ENCODE measurements at regions not wholly inside any gene's neighbourhood (a gene's known extent, or its start where the extent isn't known, plus 50 kb on each side); places are given as distances from the start of the nearest gene placed in this dataset.

DNA sequence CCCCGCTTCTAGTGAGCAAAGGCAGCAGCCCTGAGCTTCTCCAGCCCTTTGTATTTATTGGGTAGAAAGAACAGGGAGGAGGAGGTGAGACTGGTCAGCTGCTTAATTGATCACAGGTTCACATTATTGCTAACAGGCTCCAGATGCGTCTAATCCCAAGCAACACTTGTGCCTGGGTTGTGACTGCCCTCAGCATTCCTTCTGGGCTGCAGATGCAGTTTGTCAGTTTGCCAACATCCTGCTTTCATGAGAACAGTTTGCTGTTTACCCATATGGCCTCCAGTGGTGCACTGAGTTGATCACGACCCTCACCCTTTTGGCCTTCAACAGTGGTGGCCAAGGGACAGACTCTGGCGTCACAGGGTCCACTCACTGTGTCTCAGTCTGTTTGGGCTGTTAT is 159.5 kb upstream of the ZNF516 start:
- H4K8ac ChIP-seq (ENCODE audit: low read depth in 2 of 2, low read length in 2 of 2) = no peak overlapping the region

More for the DNA sequence above, 159.5 kb upstream of the ZNF516 start:
- H3K79me1 ChIP-seq (ENCODE audit: low read depth in 1 of 2, low read length in 2 of 2) = no peaks in the 10 kb centered on the region
- H3K14ac ChIP-seq (replicated peaks; ENCODE audit: low read depth, low read length) = no peak overlapping the region
- ATAC-seq (ENCODE audit: low read depth) = no peak
- no TSS peak for BruUV-seq (replicated peaks)
- no peak overlapping the region for H3K18ac ChIP-seq (ENCODE audit: low read depth, low read length)
- no peaks in the 10 kb centered on the region for H3K36me3 ChIP-seq (ENCODE audit: control insufficient read depth, insufficient read depth, low read length)
- no peak overlapping the region for H2AK9ac ChIP-seq (replicated peaks; ENCODE audit: low read depth, low read length, poor library complexity)
- H4K91ac ChIP-seq (ENCODE audit: insufficient read depth, low read depth, low read length) = no peak overlapping the region
- no peaks in the 10 kb centered on the region for H3K4me1 ChIP-seq (ENCODE audit: control insufficient read depth, insufficient read depth, low read length)
- H4K20me1 ChIP-seq (ENCODE audit: insufficient read depth, low read length) = no peaks in the 10 kb centered on the region
- dilution Hi-C loops (cut with HindIII; ENCODE audit: low sequenced_read_pairs, unreplicated experiment) (no loop called here), intact Hi-C loops (cut with micrococcal nuclease) (no loop called here), in situ Hi-C loops (cut with MboI; ENCODE audit: low sequenced_read_pairs) (no loop called here)
- no peak for TF ChIP-seq RAD21 (IDR thresholded peaks at IDR 0.05; ENCODE audit: low read length)
- TF ChIP-seq NFE2L2 (IDR thresholded peaks at IDR 0.05; ENCODE audit: low read depth, low read length) = no peak
- TF ChIP-seq, protein P1, sequence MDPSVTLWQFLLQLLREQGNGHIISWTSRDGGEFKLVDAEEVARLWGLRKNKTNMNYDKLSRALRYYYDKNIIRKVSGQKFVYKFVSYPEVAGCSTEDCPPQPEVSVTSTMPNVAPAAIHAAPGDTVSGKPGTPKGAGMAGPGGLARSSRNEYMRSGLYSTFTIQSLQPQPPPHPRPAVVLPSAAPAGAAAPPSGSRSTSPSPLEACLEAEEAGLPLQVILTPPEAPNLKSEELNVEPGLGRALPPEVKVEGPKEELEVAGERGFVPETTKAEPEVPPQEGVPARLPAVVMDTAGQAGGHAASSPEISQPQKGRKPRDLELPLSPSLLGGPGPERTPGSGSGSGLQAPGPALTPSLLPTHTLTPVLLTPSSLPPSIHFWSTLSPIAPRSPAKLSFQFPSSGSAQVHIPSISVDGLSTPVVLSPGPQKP (IDR thresholded peaks at IDR 0.05; ENCODE audit: borderline replicate concordance, low read depth, low read length) = no peak
- TF ChIP-seq SMC3 (IDR thresholded peaks at IDR 0.05; ENCODE audit: low read depth, low read length) = no peak
- TF ChIP-seq MAFK (IDR thresholded peaks at IDR 0.05; ENCODE audit: low read depth, low read length) = no peak
- no peak for TF ChIP-seq BHLHE40 (IDR thresholded peaks at IDR 0.05; ENCODE audit: low read depth, low read length)
- TF ChIP-seq, protein P2, sequence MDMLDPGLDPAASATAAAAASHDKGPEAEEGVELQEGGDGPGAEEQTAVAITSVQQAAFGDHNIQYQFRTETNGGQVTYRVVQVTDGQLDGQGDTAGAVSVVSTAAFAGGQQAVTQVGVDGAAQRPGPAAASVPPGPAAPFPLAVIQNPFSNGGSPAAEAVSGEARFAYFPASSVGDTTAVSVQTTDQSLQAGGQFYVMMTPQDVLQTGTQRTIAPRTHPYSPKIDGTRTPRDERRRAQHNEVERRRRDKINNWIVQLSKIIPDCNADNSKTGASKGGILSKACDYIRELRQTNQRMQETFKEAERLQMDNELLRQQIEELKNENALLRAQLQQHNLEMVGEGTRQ (IDR thresholded peaks at IDR 0.05; ENCODE audit: low read depth, low read length) = no peak
- TF ChIP-seq POLR2A (IDR thresholded peaks at IDR 0.05; ENCODE audit: low read depth, low read length) = no peak
- no peak for TF ChIP-seq CEBPB (IDR thresholded peaks at IDR 0.05; ENCODE audit: low read depth, low read length)
- no peak for TF ChIP-seq RFX5 (IDR thresholded peaks at IDR 0.05; ENCODE audit: low read depth, low read length)
- TF ChIP-seq RCOR1 (IDR thresholded peaks at IDR 0.05; ENCODE audit: insufficient replicate concordance, low read length) = no peak
- TF ChIP-seq, protein P3, sequence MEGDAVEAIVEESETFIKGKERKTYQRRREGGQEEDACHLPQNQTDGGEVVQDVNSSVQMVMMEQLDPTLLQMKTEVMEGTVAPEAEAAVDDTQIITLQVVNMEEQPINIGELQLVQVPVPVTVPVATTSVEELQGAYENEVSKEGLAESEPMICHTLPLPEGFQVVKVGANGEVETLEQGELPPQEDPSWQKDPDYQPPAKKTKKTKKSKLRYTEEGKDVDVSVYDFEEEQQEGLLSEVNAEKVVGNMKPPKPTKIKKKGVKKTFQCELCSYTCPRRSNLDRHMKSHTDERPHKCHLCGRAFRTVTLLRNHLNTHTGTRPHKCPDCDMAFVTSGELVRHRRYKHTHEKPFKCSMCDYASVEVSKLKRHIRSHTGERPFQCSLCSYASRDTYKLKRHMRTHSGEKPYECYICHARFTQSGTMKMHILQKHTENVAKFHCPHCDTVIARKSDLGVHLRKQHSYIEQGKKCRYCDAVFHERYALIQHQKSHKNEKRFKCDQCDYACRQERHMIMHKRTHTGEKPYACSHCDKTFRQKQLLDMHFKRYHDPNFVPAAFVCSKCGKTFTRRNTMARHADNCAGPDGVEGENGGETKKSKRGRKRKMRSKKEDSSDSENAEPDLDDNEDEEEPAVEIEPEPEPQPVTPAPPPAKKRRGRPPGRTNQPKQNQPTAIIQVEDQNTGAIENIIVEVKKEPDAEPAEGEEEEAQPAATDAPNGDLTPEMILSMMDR (conservative IDR thresholded peaks at IDR 0.05; ENCODE audit: low read depth, low read length) = no peak
- TF ChIP-seq FOS (IDR thresholded peaks at IDR 0.05; ENCODE audit: low read depth, low read length) = no peak
- TF ChIP-seq CHD1 (IDR thresholded peaks at IDR 0.05; ENCODE audit: low read depth, low read length) = no peak
- TF ChIP-seq MAZ (IDR thresholded peaks at IDR 0.05; ENCODE audit: borderline replicate concordance, low read depth, low read length) = no peak
- H3K4me2 ChIP-seq (ENCODE audit: low read depth, low read length) = no peak overlapping the region
- no peak overlapping the region for H2AK5ac ChIP-seq (ENCODE audit: low read depth, low read length)
- no peaks in the 10 kb centered on the region for H3K9me1 ChIP-seq (ENCODE audit: insufficient read depth, low read length)
- H3K9me3 ChIP-seq (ENCODE audit: control insufficient read depth, insufficient read depth, low read length) = no peaks in the 10 kb centered on the region
- no peak overlapping the region for H2AFZ ChIP-seq (replicated peaks; ENCODE audit: low read length, poor library complexity)
- no peak overlapping the region for H3K23ac ChIP-seq (ENCODE audit: low read depth, low read length)
- 50% methylated on average over 2 of the region's 4 CpGs; no CpG with 5 or more reads in 1 of the 2 experiments for WGBS, 2 experiments (ENCODE audit: extremely low coverage in 2 of 2, insufficient read length in 1 of 2)
- H3K4ac ChIP-seq (ENCODE audit: low read depth, low read length) = no peak overlapping the region
- H2BK15ac ChIP-seq (ENCODE audit: low read depth, low read length) = no peak overlapping the region
- no peak for DNase-seq
- H3K27ac ChIP-seq (ENCODE audit: insufficient read depth, low read length) = no peak overlapping the region
- H4K5ac ChIP-seq (ENCODE audit: low read depth, low read length) = no peak overlapping the region
- no peak overlapping the region for H3K4me3 ChIP-seq (ENCODE audit: insufficient read depth, low read depth, low read length)
- no peak overlapping the region for H2BK120ac ChIP-seq (ENCODE audit: low read depth, low read length)
- POLR2A ChIA-PET (ENCODE audit: unreplicated experiment) = no interaction called here
- CTCF ChIA-PET = no interaction called here
- no peak overlapping the region for H3K56ac ChIP-seq (ENCODE audit: extremely low read depth, insufficient read depth, low read length)
- no peak overlapping the region for H2BK5ac ChIP-seq (ENCODE audit: low read depth, low read length, poor library complexity, severe bottlenecking)
- H3K9ac ChIP-seq (ENCODE audit: low read depth, low read length) = no peak overlapping the region
- H3K27me3 ChIP-seq (ENCODE audit: control insufficient read depth, insufficient read depth, low read length) = peaks cover 45% of the 10 kb centered on the region
- H2BK20ac ChIP-seq (ENCODE audit: low read depth, low read length) = no peak overlapping the region

Data from IMR-90 (cell line).